WI38 (cell line): ENCODE measurements at regions not wholly inside any gene's neighbourhood (a gene's known extent, or its start where the extent isn't known, plus 50 kb on each side); places are given as distances from the start of the nearest gene placed in this dataset.

ENCODE experiments used
- H3K4me3 ChIP-seq: 2 replicates; pipeline ENCODE4 v1.5.1; 2011; ENCODE audit warnings: low read depth, mild to moderate bottlenecking, control low read depth, low read length
- CTCF ChIP-seq: IDR thresholded peaks from 2 replicates; pipeline ENCODE4 v1.5.1; 2012; ENCODE audit warnings: low read depth, mild to moderate bottlenecking, control low read depth, low read length

- TF ChIP-seq CTCF: no peak
- H3K4me3 ChIP-seq: no peak overlapping the region
These were observed 66.9 kb upstream of the ATP6AP2 start for GRCh38 chrX:40513835-40514234.

- TF ChIP-seq CTCF: no peak
- H3K4me3 ChIP-seq: no peak overlapping the region
These were observed 67.8 kb upstream of the ATP6AP2 start for GRCh38 chrX:40513012-40513411.

GRCh38 chrX:40511258-40511657 is 69.5 kb upstream of the ATP6AP2 start:
- no peak for TF ChIP-seq CTCF
- no peak overlapping the region for H3K4me3 ChIP-seq

GRCh38 chrX:40508560-40508959 is 72.2 kb upstream of the ATP6AP2 start:
- no peak for TF ChIP-seq CTCF
- no peak overlapping the region for H3K4me3 ChIP-seq

- H3K4me3 ChIP-seq: no peak overlapping the region
- no peak for TF ChIP-seq CTCF
These were observed 74.4 kb upstream of the ATP6AP2 start for GRCh38 chrX:40506201-40506985.

GRCh38 chrX:40504801-40505605 is 75.8 kb upstream of the ATP6AP2 start:
- H3K4me3 ChIP-seq: no peak overlapping the region
- TF ChIP-seq CTCF: no peak

- TF ChIP-seq CTCF: no peak
- H3K4me3 ChIP-seq: no peak overlapping the region
These were observed 77.7 kb upstream of the ATP6AP2 start for GRCh38 chrX:40503094-40503493.
